ENCODE measurements at regions not wholly inside any gene's neighbourhood (a gene's known extent, or its start where the extent isn't known, plus 50 kb on each side); places are given as distances from the start of the nearest gene placed in this dataset.
"Not testable (repeated sequence)": the region's sequence is repeated elsewhere in the genome, so short reads cannot be mapped to it uniquely, and the experiment has no call there.

- no peak for DNase-seq
Observed at GRCh38 chr4:126395664-126396063, 1080.9 kb downstream of the FAT4 start.

DNA sequence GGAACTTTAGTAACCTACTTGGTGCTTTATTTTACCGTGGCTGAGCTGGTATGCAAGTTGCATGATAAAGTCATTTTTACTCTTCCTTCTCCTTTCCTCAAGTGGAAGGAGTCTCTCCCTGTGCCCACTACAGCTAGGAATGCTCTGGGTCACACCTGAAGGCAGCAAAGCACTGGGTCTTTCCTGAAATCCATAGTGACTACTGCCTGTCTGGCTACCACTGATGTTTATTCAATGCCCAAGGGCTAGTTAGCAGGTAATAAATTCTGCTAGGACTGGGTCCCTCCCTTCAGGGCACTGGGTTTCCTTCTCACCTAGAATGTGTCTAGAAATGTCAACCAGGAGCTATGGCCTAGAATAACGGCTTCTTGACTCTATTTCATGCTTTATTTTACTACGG is 1081.4 kb downstream of the FAT4 start:
- DNase-seq: no peak

DNA sequence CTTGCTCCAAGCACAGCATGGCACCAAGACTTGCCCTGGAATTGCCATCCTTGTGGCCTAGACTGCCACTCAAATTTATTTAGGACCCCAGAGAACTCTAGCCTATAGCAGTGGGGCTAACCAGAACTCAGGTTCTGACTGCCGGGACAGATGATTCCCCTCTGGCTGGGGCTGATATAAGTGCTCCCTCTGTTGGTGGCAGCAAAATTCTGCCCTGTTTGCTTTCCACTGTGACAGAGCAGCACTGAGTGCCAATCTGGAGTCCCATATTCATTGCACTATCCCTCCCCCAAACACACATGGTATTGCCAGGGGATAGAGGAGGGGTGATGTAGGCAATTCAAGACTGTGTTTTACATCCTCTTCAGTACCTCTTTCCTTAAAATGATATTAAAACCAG is 1081.9 kb downstream of the FAT4 start:
- no peak for DNase-seq

- no peak for DNase-seq
Observed at GRCh38 chr4:126404549-126404948, 1089.8 kb downstream of the FAT4 start.

DNA sequence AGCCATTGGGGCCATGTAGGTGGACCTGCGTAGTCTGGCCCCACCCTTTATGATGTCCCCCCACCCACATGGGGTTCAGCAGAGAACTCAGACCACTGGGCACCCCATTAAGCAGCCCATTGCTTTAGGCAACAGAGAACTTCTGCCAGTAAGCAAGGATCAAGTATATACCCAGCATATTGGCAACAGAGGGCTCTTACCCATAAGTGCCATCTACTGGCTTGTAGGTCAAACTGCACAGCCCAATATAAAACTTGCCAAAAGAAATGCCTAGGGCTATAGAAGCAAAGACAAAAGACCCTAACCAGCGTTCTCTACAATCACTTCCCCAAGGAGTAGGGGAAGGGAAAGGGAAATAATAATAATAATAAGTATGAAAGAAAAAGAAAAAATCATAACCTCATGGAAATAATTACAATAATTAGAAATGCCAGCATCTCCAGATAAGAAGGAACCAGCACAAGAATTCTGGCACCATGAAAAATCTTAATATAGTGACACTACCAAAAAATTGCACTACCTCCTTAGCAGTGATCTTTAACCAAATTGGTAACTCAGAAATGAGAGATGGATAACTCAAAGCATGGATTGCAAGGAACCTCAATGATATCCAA is 1090.7 kb downstream of the FAT4 start:
- no peak for DNase-seq

DNA sequence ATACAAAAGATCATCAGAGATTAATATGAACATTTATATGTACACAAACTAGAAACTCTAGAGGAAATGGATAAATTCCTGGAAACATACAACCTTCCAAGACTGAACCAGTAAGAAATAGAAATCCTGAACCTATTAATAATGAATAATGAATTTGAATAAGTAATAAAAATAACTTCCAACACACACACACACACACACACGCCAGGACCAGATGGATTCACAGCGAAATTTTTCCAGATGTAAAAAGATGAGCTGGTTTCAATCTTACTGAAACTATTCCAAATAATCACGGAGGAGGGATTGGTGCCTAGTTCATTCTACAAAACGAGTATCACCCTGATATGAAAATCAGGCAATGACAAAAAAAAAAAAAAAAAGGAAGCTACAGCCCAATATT is 1095.0 kb downstream of the FAT4 start:
- no peak for DNase-seq

DNA sequence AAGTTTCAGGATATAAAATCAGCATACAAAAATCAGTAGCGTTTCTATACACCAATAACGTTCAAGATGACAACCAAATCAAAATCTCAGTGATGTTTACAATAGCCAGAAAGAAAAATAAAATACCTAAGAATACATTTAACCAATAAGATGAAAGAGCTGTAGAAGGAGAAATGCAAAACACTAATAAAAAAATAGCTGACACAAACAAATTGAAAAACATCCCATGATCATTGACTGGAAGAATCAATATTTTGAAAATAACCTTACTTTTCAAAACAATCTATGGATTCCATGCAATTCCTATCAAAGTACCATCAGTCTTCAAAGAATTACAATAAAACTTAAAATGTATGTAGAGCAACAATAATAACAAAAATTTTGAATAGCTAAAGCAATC is 1096.3 kb downstream of the FAT4 start:
- no peak for DNase-seq

- not testable (repeated sequence) for DNase-seq
Observed at GRCh38 chr4:126412310-126412709, 1097.6 kb downstream of the FAT4 start.

GRCh38 chr4:126414741-126415140 is 1100.0 kb downstream of the FAT4 start:
- no peak for DNase-seq

- DNase-seq: no peak
Observed at GRCh38 chr4:126419266-126419665, 1104.5 kb downstream of the FAT4 start.

DNA sequence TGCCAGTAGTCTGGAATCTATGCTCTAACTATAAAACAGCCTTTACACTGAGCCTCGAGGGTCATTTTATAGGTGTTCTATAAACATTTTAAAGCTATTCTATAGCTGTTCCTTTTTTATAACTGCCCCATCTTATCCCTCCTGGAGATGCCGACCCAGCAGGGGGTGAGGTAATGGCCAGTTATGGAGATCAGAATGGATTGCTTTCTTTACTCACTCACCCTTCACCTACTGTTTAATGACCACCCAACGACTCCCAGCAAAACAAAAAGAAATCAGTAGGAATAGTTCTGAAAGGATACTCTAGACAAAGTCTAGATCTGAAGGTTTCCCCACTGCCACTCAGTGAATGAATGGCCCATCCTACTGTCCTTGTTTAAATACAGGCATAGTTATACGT is 1113.1 kb downstream of the FAT4 start:
- DNase-seq: no peak

- DNase-seq: no peak
Observed at GRCh38 chr4:126431049-126431448, 1116.3 kb downstream of the FAT4 start.

DNA sequence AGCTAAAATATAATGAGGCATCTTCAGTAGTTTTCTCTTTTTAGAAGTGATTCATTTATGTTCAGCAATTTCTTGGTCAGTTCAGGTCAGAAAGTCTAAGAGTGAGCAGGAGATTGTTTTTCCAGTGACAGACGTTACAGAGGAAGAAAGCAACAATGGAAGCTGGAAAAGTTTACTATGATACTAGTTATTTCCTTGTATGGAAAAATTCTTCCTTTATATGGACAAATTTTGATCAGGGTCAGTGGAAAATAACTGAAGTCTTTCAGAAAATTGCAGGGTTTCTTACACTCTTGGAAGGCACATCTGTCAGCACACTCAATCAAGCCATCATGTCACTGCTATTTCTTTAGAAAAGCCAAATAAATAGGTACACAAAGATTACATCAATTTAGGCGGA is 1120.7 kb downstream of the FAT4 start:
- no peak for DNase-seq

GRCh38 chr4:126440297-126440696 is 1125.5 kb downstream of the FAT4 start:
- DNase-seq: no peak

DNA sequence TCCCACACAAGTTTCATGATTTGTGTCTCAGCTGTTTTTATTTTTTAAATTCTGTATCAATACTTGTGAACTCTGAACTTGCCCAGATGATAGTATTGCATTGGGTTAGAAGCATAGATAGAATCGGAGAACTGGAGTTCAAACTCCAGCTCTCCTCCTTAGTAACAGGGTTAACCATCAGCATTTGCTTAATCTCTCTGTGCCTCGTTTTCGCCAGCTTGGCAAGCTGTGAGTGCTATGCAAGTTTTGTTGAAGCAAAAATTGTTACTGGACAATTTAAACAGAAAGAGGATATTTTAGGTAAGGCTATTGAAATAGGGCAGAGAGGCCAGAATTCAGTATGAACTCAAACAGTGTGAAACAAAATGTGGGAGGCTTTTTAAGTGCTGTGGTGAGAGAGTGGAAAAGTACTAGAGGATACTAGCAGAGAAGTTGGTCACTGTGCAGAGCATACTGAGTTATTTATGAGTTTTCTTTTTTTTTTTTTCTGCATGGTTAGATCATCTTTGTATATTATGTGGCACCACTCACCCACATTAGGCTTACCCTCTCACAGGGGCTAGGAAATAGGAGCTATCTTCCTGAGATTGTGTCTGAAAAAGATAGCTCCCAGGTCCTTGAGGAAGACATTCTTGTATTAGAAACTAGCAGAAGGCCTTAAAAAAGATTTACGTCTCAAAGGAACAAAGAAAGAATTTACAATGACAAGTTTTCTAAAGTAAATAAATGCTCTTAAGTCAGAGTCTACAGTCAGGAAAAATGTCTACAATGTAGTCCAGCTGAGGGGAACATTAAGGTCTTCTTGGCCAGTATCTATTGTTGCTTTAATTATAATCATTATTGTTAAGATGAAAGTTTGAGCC is 1126.6 kb downstream of the FAT4 start:
- no peak for DNase-seq

GRCh38 chr4:126445596-126445995 is 1130.8 kb downstream of the FAT4 start:
- DNase-seq: no peak

- DNase-seq: no peak
Observed at GRCh38 chr4:126446917-126447316, 1132.2 kb downstream of the FAT4 start.

GRCh38 chr4:126448086-126448845 is 1133.5 kb downstream of the FAT4 start:
- DNase-seq: no peak

- no peak for DNase-seq
Observed at GRCh38 chr4:126451237-126451873, 1136.6 kb downstream of the FAT4 start.

DNA sequence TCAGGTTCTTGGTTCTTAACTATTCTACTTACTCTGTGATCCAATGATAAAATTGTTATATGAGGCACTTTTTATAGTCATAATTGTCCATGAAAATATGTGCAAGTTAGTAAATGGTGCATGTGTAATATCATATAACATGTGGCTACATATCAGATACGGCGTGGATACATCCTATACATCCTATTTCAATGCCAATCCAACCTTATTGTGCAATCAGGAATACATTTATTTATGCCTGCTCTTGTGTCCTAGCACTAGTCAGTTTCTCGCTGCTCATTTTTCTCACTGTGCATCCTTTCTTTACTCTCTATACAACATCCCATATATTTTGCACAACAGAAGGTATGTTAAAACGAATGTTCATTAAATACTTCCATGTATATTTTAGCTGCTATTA is 1141.1 kb downstream of the FAT4 start:
- DNase-seq: no peak

DNA sequence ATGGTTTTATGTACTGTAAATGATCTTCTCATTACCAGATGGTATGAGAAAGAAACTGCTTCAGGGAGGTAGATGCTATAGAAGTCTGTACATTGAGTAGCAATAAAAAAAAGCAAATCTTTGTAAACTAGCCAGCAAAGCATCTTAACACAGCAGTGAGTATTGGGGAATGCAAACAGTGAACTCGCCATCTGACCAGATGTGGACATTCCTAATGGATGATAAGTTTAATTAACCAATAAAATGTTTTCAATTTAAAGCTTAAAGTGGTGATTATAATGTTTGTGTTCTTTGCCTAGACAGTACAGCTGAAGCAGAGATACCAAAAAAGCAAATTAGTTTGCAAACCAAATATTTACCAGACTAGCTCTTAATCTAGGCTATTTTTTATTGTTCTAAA is 1144.2 kb downstream of the FAT4 start:
- DNase-seq: no peak

DNA sequence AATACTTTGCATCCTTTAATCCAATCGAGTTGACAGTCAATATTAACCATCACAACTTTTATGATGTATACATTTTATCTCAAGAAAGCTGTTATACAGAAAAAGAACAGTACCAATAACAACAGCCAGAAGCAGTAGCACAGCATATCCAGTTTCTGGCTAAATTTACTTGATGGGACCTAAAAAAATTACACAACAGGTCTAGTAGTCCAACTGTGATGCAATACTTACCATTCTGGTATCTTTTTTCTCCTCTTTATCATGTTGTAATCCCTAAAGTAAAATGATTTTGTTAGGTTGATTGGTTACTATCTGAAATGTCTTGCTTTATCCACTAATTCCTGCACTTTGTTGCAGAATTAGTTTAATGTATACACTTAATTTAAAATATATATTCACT is 1150.6 kb downstream of the FAT4 start:
- no peak for DNase-seq

DNA sequence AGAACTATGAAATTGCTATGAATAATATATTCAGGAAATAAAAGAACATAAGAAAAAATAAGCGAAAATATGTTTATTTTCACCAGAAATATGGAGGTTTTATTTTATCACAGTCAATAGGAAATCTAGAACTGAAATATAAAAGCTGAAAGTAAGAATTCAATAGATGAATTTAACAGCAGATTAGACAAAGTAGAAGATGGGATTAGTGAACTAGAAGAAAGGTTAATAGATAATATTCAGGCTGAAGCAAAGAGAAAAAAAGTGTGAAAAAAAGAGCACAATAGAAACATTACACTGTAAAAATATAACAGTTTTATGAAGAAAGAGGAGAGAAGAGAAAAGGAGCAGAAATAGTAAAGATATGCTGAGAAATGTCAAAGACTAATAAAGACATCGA is 1152.1 kb downstream of the FAT4 start:
- no peak for DNase-seq

Measured in T1000 (cell line).